Peyer's patch (tissue), 4 donors: ENCODE measurements at regions not wholly inside any gene's neighbourhood (a gene's known extent, or its start where the extent isn't known, plus 50 kb on each side); places are given as distances from the start of the nearest gene placed in this dataset.

ENCODE experiments used
- DNase-seq, 3 donors: peaks; one replicate each; pipeline ENCODE4 v3.0.0-alpha.2; 2017 to 2019
- H3K27ac ChIP-seq, 4 donors: fragments of 200-600 bp; sonication (generic); one replicate each; pipeline ENCODE4 v1.5.1; 2016 to 2019
- H3K27me3 ChIP-seq, 2 donors: fragments of 200-600 bp; sonication (generic); one replicate each; pipeline ENCODE4 v1.5.1; 2019
- H3K36me3 ChIP-seq, 3 donors: fragments of 200-600 bp; sonication (generic); one replicate each; pipeline ENCODE4 v1.5.1; 2016 to 2019
- H3K4me1 ChIP-seq, 4 donors: fragments of 200-600 bp; sonication (generic); one replicate each; pipeline ENCODE4 v1.5.1; 2016 to 2019
- H3K4me3 ChIP-seq, 4 donors: fragments of 200-600 bp; sonication (generic); 1 replicate in 3 of 4; 2 replicates in 1 of 4; pipeline ENCODE4 v1.5.1; 2016 to 2019; ENCODE audit warnings: mild to moderate bottlenecking in 1 of 4
- H3K9me3 ChIP-seq, 4 donors: fragments of 200-600 bp; sonication (generic); one replicate each; pipeline ENCODE4 v1.5.1; 2016 to 2019; ENCODE audit warnings: mild to moderate bottlenecking in 1 of 4
- POLR2A ChIP-seq, 2 donors: fragments of 450-650 bp; IDR thresholded peaks; one replicate each; pipeline ENCODE4 v1.5.1; 2017; ENCODE audit warnings: antibody characterized with exemption in 2 of 2, mild to moderate bottlenecking in 2 of 2, moderate library complexity in 2 of 2
- TF ChIP-seq, protein P1 (sequence below), 6 experiments: fragments of 450-650 bp in 4 of 6; fragments of 200-600 bp in 2 of 6; sonication (generic) in 1 of 6; IDR thresholded peaks; one replicate each; pipeline ENCODE4 v1.5.1; 2017 to 2019; ENCODE audit warnings: antibody characterized with exemption in 6 of 6, mild to moderate bottlenecking in 3 of 6, moderate library complexity in 1 of 6

DNA sequence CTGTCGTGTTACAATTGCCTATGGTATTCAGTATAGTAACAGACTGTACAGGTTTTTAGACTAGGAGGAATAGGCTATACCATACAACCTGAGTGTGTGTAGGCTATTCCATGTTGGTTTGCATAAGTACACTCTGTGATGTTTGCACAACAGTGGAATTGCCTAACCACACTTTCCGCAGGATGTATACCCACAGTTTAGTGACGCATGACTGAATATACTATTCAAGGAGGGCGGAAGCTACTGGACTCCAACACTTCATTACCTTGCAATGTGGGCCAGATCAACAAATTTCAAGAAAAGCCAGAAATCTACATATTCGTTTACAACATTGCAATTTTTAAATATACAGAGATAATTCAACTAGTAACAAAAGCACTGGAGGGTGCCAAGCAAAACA lies 317.2 kb downstream of the PDGFC start:
- H3K4me3 ChIP-seq: no peak overlapping the region
- H3K36me3 ChIP-seq: no peaks in the 10 kb centered on the region
- no peak for DNase-seq
- H3K27me3 ChIP-seq: no peaks in the 10 kb centered on the region
- H3K9me3 ChIP-seq: no peaks in the 10 kb centered on the region
- TF ChIP-seq, protein P1, sequence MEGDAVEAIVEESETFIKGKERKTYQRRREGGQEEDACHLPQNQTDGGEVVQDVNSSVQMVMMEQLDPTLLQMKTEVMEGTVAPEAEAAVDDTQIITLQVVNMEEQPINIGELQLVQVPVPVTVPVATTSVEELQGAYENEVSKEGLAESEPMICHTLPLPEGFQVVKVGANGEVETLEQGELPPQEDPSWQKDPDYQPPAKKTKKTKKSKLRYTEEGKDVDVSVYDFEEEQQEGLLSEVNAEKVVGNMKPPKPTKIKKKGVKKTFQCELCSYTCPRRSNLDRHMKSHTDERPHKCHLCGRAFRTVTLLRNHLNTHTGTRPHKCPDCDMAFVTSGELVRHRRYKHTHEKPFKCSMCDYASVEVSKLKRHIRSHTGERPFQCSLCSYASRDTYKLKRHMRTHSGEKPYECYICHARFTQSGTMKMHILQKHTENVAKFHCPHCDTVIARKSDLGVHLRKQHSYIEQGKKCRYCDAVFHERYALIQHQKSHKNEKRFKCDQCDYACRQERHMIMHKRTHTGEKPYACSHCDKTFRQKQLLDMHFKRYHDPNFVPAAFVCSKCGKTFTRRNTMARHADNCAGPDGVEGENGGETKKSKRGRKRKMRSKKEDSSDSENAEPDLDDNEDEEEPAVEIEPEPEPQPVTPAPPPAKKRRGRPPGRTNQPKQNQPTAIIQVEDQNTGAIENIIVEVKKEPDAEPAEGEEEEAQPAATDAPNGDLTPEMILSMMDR (IDR thresholded peaks at IDR 0.05): no peak
- TF ChIP-seq POLR2A (IDR thresholded peaks at IDR 0.05): no peak
- no peaks in the 10 kb centered on the region for H3K4me1 ChIP-seq
- H3K27ac ChIP-seq: no peak overlapping the region

DNA sequence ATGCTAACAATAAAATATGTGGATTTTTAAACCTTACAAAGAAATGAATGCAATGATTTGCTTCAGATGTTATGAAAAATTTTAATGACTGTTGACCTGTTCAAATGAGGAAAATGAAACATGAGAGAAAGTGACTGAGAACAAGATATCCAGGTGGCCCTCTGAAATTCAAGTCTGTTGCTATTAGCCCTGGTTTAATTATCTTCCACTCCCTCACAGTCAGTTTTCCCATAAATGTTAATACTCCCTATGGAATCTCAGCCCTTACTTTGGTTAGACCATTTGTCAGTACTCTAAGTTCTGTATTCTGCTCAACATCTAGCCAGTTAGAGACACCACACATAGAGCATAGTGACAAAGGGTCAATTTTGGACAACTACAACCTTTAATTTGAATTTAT lies 327.8 kb downstream of the PDGFC start:
- Histone ChIP-seq H3K36me3 (no peaks in the 10 kb centered on the region), H3K9me3 (no peaks in the 10 kb centered on the region), H3K27ac (no peak overlapping the region), H3K27me3 (no peaks in the 10 kb centered on the region), H3K4me3 (no peak overlapping the region), H3K4me1 (no peaks in the 10 kb centered on the region)
- TF ChIP-seq, protein P1 (IDR thresholded peaks at IDR 0.05): no peak
- no peak for TF ChIP-seq POLR2A (IDR thresholded peaks at IDR 0.05)
- no peak for DNase-seq

DNA sequence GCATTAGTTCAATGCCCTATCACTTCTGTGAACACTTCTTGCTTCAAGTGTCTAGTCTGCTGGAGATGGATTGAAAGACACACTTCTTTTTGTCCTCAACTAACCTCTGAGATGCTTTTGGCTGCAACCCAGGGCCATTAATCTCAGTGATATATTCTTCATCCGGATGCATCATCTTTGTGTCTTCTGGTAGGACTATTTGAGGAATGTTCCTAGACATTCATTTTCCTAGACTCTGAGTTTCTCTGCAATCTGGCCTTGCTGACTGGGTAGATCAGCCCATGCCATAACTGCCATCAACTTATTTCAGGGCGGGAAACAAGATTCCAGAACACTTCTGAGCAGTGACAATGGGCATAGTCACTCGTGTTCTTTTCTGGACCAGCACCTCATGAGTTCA lies 329.4 kb downstream of the PDGFC start:
- no peaks in the 10 kb centered on the region for H3K9me3 ChIP-seq
- DNase-seq: no peak
- no peak overlapping the region for H3K27ac ChIP-seq
- no peak overlapping the region for H3K4me3 ChIP-seq
- TF ChIP-seq POLR2A (IDR thresholded peaks at IDR 0.05): no peak
- TF ChIP-seq, protein P1 (IDR thresholded peaks at IDR 0.05): no peak
- H3K36me3 ChIP-seq: no peaks in the 10 kb centered on the region
- no peaks in the 10 kb centered on the region for H3K4me1 ChIP-seq
- no peaks in the 10 kb centered on the region for H3K27me3 ChIP-seq

DNA sequence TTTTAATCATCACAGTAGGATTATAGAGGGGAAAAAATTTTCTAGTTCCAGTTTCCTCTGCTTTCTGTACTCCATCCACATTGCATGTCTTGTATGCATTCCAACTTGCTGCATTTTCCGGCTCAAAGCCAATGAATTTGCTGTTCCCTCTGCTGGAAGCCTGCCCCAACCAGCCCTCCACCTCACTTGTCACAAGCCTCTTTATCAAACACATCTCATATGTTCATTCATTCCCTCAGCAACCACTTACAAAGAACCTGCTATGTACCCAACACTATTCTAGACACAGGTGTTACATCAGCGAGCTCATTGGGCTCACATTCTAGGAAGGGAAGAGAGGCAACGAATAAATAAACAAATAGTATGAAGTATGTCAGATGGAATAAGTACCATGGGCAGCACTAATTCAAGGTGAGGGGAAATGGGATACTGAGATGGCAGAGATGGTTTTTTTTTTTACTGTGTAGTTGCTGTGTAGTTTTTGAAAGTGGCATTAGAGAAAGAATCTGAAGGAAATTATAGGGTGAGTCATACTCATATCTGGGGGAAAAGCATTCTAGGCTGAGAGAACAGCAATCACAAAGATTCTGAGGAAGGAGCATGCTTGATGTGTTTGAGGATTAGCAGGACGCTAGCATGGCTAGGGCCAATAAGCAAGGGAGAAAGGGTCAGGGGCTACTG lies 332.5 kb downstream of the PDGFC start:
- Histone ChIP-seq H3K4me3 (no peak overlapping the region), H3K27ac (no peak overlapping the region), H3K36me3 (no peaks in the 10 kb centered on the region), H3K9me3 (no peaks in the 10 kb centered on the region), H3K27me3 (no peaks in the 10 kb centered on the region), H3K4me1 (no peaks in the 10 kb centered on the region)
- TF ChIP-seq POLR2A (IDR thresholded peaks at IDR 0.05): no peak
- TF ChIP-seq, protein P1 (IDR thresholded peaks at IDR 0.05): no peak
- DNase-seq: no peak

DNA sequence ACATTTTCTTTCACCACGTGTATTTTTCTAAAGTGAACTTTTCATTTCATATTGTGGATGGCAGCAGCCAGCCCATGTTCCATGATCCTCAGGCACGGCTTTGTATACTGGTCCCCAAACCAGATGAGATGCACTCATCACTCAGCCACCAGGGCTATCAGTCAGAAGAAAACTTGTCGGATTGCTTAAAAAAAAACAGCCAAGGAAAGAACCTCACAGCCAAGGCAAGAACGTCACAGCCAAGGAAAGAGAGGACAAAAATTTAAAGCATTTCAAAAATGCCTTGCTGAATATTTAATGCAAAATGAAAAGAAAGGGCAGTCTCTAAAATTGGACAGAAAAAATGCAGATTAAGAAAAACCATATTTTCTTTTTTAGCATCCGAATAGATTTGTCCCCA lies 333.3 kb downstream of the PDGFC start:
- H3K4me3 ChIP-seq: no peak overlapping the region
- no peaks in the 10 kb centered on the region for H3K36me3 ChIP-seq
- no peak overlapping the region for H3K27ac ChIP-seq
- TF ChIP-seq, protein P1 (IDR thresholded peaks at IDR 0.05): no peak
- TF ChIP-seq POLR2A (IDR thresholded peaks at IDR 0.05): no peak
- no peaks in the 10 kb centered on the region for H3K4me1 ChIP-seq
- no peaks in the 10 kb centered on the region for H3K9me3 ChIP-seq
- no peaks in the 10 kb centered on the region for H3K27me3 ChIP-seq
- DNase-seq: no peak

DNA sequence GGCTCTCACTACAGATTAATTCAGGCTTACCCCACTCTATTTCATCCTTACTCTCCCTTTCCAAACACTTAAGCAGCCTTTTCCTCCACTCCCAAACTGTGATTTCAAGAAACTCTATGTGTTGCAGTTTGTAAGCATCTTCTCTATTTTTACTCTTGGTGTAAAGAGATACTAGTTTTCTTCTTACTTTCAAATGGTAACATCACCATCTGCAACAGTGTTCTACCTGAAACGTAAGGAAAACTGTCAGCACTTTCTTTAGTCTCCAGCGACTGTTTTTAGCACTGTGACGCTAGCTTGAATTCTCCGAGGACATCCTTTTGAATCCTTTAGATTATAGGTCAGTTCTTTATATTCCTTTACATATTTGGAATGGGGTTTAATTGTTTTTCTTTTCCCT lies 335.2 kb downstream of the PDGFC start:
- Histone ChIP-seq H3K9me3 (no peaks in the 10 kb centered on the region), H3K27me3 (no peaks in the 10 kb centered on the region), H3K4me3 (no peak overlapping the region), H3K4me1 (no peaks in the 10 kb centered on the region), H3K36me3 (no peaks in the 10 kb centered on the region), H3K27ac (no peak overlapping the region)
- TF ChIP-seq, protein P1 (IDR thresholded peaks at IDR 0.05): no peak
- TF ChIP-seq POLR2A (IDR thresholded peaks at IDR 0.05): no peak
- DNase-seq: no peak
